HG02981 (cell line): ENCODE measurements at regions not wholly inside any gene's neighbourhood (a gene's known extent, or its start where the extent isn't known, plus 50 kb on each side); places are given as distances from the start of the nearest gene placed in this dataset.
"Not testable (repeated sequence)": the region's sequence is repeated elsewhere in the genome, so short reads cannot be mapped to it uniquely, and the experiment has no call there.

ENCODE experiments used
- ATAC-seq: cut with Tn5 transposase; IDR thresholded peaks from one replicate; pipeline ENCODE4 v1.9.1; 2021; ENCODE audit warnings: mild to moderate bottlenecking, moderate library complexity; ENCODE audit not compliant: unreplicated experiment

DNA sequence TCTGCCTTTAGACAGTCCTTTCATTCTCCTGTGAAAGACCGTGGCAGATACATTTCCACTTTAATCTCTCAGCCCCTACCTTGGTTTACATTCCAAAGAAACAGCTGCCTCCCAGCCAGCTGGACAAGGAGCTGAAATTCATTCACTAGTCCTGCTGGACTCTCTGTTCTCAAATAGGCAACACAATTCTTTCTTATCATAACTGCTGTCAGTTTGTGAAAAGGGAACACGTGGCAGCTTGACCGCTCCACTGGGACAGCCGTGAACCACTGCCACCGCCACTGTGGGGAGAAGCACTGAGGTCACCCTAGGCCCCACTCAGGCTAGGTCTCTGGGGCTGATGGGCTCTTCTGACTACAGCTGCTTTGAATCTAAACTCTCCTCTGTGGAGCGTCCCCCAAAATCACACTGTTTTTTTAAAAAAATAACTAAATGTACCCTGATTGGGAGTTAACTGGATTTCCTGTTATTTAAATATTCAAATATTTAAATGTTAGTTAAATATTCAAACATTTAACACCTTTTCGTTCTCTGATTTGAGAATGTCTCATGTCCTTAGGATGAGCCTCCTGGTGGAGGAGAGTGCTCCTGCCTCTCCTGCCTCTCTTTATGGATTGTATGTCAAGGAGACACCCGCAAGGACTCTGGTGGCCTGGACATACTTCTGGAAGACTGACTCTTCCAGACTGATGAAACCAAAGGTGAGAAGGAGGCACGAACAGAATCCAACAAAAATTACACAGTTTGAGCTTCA lies 120.1 kb downstream of the BOD1 start:
- no peak for ATAC-seq

DNA sequence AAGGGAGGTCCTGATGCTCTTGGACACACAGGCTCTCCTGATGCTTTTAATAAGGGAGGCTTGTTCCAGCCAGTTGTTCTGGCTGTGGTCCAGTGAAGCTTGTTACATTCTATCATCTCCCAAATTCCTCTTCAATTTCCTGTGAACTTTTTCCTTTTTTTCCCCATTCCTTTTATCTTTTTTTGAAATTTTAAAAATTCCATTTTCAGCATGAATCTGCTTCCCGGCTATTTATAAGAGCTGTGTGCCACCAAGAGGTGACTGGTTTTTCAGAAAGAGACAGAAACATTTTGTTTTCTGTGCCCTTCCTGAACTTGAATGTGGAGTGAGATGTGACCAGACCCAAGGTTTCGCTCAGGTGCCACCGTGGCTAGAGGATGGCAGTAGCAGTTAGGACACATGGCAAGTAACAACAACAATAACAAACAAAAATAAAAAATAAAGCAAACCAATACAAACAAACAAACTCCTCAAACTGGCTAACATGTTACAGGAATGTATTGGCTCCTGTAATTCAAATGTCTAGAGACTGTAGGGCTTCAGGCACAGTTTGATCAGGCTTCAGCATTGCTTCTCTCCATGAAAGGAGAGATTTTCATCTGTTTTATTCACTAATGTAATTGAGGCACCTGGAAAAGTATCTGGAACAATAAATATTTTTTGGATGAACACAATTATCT lies 121.1 kb downstream of the BOD1 start:
- ATAC-seq = no peak

DNA sequence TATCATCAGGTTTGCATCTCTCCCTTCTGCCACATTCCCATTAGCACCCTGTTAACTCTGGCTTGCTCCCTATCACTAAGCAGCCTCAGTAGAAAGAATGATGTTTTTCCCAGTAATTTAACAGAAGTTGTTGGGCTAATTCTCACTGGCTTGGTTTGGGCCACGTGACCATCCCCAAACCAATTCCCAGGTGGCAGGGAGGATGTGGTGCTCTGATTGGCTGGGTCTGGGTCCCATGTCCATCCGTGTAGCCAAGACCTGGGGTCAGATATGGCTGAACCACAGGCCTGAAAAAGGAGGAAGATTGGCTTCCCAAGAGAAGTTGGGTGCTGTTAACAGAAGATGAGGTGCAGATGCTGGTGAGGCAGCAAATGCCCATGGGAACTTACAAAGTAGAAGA lies 122.0 kb downstream of the BOD1 start:
- no peak for ATAC-seq

DNA sequence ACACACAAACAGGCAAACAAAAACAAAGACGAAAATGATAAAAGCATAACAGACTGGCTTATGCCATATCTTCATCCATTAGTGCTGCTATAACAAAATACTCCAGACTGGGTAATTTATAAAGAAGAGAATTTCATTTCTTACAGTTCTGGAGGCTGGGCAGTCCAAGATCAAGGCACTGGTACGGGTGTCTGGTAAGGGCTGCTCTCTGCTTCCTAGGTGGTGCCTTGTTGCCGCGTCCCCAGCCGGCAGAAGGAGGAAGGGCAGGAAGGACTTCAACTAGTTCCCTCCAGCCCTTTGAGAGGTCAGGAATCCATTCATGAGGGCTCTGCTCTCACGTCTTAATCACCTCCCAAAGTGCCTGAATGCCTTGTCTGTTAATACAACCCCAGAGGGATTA lies 122.6 kb downstream of the BOD1 start:
- no peak for ATAC-seq

DNA sequence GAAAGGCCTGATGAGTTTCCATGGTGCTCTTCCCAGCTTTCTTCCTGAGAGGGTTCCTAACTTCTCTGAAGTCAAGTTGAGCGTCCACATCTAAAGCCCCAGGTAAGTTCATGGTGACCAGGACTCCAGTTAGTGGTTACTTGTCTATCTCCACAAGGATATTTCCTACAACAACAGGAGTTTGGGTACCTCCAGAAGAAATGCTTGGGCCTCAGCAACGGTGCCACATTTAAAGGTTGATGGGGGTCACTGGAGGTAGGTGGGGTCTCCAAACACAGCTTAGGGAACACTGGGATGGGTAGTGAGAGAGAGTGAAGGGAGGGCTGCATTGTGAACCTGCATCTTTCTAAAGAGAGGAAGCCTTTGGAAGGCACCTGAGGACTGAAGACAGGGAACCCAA lies 123.4 kb downstream of the BOD1 start:
- ATAC-seq = no peak

DNA sequence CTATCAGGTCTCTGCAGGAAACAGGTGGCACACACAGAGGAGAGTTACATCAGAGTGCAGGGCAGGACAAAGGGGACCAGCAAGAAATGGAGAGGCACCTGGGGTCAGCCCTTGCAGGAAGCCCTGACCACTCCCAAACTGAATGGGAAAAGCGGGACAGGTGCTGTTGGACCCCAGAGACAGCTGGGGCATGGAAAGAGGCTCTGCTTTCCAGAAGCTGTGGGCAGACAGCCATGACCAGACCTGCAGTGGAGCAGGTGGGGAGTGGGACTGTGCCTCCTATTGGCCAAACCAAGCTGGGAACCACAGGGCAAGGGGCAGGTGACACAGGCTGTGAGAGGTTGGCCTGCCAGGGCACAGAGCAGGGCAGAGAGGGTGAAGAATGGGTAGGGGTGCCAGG lies 125.8 kb downstream of the BOD1 start:
- ATAC-seq = no peak

DNA sequence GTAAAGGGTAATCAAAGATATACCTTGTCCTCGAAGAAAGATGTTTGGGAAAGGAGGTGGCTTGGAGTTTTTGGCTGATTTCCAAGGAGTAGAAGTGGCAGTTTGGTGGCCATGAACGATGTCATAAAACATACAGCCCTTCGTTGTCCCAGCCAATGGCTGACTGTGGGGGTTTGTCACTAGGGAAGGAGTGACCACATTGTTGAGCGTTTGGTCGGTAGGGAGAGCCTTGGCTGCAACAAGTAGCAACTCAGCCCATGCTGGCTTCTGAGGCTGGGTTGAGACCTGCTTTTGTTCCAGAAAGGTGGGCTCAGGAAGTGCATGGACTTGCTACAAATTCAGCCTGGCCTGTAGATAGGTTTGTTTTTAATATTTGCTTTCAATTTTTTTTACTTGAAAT lies 128.3 kb downstream of the BOD1 start:
- no peak for ATAC-seq

DNA sequence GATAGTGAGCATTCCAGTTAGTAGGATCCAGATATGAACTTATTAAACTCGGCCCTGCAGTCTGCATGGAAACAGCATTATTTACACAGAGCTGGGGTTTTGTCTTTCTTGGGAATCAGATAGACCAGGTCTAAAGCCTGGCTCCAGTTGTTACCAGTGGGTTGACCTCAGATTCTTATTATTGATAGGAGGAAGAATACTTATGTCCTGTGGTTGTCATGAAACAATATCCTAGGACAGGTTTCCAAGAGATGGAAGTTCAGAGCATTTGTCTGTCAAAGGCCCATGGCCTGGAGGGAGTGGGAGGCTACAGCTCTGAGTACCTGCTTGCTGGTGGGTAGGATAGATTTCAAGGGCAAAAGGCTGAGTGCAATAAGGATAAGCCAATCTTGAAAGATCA lies 129.2 kb downstream of the BOD1 start:
- ATAC-seq = no peak

DNA sequence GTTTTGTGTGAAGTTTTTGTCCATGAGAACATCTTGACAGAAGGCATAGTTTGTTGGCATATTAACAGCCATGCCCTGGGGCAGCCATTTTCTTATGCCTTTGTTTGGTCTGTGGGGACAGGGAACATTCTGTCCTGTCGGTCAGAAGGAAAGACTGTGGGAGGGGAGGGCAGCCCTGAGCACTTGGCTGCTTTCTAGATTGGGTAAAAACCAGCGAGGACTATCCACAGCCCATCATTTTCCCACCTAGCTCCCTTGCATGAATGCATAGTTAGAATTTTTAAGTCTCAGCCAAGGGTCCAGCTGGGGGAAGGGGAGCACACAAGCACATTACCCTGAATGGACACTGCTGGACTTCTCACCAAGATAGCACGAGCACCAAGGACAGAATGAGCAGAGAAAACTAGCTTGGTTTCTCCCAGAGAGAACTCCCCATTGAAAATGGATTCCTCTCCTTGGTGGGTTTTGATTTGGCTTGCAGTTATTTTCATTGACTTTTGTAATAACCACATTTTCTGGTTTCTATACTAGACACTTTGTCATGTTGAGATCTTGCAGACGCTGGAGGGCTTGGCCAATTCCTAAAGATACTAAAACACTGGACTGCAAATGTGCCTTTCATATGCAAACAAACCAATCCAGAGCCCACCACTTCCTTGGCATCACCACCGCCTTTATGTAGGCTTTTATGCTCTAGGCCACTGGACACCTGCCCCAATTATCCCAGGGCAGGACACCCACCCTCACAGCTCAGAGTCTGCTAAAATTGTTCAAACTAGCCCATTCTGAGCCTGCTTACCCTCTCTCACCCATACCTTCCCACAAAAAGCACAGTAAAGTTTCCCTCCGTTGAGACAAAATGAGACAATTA lies 129.9 kb downstream of the BOD1 start:
- ATAC-seq = no peak

DNA sequence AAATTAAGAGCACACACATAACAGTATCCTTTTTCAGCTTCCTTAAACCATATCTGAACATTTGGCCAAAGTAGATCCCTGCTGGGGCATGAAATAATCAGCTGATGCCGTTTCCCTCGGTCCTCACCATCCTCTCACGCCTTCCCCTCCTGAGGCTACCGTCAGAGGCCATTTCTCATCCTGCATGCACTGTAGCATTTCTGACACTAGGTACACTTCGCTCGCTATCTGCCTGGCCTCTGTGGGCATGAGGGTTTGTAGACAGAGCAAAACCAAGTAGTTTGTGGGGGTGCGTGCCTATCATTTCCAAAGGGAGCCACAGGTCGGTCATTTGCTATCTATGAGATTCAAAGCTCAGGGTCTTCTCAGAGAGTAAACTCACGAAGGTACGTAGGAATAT lies 131.9 kb downstream of the BOD1 start:
- no peak for ATAC-seq

DNA sequence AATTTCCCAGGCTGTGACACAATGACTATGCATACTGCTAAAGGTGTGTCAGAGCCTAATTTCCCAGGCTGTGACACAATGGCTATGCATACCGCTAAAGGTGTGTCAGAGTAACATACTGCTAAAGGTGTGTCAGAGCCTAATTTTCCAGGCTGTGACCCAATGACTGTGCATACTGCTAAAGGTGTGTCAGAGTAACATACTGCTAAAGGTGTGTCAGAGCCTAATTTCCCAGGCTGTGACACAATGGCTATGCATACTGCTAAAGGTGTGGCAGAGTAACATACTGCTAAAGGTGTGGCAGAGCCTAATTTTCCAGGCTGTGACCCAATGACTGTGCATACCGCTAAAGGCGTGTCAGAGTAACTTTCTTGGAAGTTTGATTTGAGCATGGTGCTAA lies 132.9 kb downstream of the BOD1 start:
- ATAC-seq = not testable (repeated sequence)

DNA sequence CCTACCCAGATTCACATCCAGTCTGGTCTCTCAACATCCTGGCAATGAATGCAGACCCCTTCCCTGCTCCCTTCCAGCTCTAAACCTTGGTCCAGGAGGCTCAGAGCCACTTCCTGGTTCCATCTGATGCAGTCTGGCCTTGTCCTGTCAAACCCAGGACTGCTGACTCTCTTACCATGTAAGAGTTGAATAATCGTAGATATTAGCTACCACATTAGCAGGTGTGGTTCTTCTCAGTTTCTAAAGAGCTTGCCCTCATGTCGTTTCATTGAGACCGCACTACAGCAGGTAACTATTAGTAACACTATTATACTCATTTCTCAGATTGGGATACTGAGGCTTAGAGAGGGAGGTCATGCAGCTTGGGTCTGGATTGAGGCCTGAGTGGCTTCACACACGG lies 133.3 kb downstream of the BOD1 start:
- no peak for ATAC-seq

DNA sequence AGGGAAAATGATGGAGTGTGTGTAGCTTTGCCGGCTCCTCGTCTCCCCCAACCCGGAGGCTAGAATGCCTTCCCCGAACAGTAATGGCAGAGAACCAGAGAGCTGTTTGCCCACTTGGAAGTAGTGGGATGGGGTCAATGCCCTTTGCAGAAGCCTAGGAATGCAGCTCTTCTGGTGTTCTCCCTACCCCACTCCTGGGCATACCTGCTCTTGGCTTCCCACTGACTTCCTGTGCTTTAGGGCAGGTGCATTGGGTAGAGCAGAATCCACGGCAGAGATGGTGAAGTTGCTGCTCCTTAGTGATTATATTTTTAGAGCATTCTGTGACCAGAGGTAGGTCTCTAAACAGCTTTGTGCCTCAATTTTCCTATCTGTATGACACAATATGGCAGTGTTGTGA lies 134.6 kb downstream of the BOD1 start:
- ATAC-seq = no peak

DNA sequence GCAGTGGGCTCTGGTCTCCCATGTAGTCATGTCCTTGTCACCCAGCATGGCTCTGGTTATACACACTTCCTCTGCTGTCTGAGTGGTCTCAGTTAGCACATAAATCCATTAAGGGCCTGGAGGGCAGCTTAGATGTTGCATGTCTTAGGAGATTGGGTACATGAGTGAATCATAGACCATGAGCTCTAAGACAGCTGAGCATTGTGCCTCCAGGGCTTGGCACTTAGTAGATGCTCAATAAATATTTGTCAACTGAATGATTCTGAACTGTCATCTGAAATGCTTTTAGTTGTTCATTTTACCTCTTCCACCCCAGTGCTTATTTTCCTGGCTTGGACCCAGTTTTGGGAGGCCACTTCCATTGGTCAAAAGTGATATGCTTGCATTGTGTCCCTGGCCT lies 135.6 kb downstream of the BOD1 start:
- no peak for ATAC-seq

DNA sequence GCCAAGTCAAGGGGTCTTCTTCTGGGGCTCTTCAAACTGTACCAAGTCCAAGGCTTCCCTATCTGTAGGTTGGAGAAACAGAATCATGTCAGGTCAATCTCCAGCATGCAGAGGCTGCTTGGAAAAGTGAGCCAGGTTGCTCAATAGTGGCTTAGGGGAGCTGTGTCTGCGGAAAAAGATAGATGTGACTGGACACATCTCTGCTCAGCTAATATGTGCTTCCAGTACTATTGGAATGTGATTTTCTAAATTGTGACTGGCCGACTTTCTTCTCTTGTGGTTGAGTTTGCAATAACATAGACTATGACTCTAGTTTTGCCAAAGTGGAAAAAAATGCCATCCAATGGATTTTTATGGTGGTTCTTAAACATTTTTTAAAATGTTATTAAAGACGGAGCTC lies 136.7 kb downstream of the BOD1 start:
- no peak for ATAC-seq

DNA sequence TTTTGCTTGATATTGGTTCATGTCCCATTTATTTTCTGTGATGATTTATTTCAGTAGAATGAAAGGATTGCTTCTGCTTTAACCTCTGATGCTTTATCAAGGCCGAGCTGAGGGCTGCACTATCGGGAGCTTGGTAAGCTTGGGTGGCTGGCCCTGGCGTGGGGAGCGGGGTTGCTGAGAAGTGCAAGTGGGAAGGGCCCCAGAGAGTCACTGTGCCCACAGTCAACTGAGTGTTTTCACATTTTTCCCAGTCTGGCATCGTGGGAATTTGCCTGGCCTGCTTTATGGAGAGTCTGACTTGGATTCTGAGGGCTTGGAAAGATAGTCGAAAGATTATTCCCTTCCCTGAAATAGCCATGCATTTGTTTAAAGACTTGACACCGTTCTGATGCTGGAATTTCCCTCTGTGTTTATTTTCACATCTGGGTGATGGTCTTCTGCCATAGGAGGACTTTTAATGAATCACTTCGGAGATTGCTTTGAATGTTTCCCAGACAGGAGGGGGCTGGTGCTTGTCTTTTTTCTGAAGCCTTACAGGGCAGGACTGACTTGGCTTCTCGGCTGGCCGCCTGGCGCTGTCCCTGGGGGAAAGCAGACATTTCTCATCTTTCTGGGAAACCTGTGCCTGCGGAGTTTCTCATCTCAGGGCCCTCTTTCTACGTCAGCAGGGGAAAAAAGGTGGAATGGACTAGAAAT lies 139.0 kb downstream of the BOD1 start:
- no peak for ATAC-seq

DNA sequence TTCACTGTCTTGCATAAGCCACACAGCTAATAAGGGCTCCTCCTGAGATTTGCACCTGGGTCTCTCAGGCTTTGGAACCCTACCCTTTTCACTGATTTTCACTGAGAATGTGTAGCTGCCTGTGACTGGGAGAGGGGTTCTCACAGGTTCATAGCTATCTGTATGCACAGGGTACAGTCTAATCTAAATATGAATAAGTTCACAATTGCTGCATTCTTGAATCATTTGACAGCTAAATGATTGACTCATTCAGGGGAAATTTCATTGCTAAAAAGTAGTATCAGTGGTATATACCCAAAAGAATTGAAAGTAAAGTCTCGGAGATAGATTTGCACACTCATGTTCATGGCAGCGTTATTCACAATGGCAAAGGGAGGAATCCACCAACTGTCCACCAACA lies 140.7 kb downstream of the BOD1 start:
- ATAC-seq = no peak

DNA sequence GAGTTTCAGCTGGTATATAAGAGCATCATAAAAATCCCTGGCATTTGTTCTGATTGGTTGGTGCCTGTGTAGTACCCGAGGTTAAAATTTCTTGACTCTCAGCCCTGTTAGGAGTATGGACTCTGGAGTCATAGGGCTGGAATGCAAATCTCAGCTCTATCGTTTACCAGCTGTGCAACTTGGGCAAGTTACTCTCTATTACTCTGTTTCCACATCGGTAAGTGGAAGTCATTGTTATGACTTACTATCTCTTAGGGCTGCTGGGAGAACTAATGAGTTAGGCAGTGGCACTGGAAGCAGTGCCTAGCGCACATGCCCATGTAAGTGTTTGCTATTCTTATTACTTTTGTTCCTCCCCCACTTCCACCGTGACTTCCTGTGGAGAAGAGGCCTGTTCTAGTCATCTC lies 141.6 kb downstream of the BOD1 start:
- no peak for ATAC-seq

DNA sequence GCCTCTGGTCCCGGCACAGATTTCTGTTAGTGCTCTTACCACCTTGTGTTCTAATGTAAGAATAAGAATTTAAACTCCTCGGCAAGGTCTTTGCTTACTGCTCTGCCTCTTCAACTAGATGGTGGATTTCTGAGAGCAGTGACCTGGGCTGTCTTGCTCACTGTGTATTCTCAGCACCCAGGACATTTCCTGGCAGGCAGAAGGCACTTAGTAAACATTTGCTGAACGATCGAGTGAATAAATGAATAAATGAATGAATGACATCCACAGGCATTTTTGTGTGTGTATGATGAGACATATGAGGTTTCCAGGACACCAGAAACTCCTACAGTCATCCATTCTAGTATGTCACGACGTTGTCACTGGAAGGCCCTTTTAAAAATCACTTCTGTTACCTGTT lies 143.2 kb downstream of the BOD1 start:
- no peak for ATAC-seq

DNA sequence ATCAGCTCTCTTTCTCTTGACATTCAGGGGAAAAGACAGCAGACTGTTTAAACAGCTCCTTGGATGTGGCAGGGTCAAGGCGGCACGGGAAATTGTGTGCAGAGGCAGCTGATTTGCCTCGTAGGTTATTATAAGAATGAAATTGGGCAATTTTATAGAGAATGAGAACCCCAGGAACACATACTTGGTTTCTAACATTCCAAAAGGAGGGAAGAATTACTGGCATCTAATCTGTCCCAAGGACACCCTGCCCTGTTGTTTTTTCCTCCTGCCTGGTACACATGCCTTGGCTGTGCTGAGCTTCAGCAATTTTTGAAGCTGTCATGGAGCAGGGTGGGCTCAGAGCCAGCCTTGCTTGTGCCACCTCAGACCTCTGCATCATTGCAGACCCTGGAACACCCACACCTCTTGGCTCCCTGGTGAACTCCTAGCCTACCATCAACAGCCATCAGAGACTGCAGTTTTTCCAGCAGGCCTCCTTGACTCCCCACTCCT lies 143.6 kb downstream of the BOD1 start:
- ATAC-seq = no peak

DNA sequence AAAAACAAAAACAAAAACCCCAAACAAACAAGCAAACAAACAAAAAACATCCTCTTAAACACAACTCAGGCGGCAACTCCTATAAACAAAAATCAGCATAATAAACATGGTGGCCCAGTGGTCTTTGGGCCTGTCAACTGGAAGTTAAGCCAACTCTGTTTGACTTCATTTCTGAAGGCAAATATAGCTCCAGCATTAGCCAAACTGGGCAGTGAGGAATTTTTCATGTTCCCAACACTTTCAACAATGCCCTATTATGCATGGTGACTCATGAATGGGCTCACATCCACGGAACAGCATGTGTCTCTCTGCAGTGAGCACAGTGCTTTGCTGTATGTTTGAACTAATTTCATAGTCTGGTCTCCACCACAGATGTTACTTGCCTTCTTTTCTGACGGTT lies 143.9 kb upstream of the STC2 start:
- ATAC-seq = no peak
